Peyer's patch (tissue), 4 donors: ENCODE measurements at regions not wholly inside any gene's neighbourhood (a gene's known extent, or its start where the extent isn't known, plus 50 kb on each side); places are given as distances from the start of the nearest gene placed in this dataset.
"Not testable (repeated sequence)": the region's sequence is repeated elsewhere in the genome, so short reads cannot be mapped to it uniquely, and the experiment has no call there.

Source experiments
- CTCF ChIP-seq, 6 experiments: fragments of 450-650 bp in 4 of 6; fragments of 200-600 bp in 2 of 6; sonication (generic) in 1 of 6; IDR thresholded peaks; one replicate each; pipeline ENCODE4 v1.5.1; 2017 to 2019; ENCODE audit warnings: antibody characterized with exemption in 6 of 6, mild to moderate bottlenecking in 3 of 6, moderate library complexity in 1 of 6
- POLR2A ChIP-seq, 2 donors: fragments of 450-650 bp; IDR thresholded peaks; one replicate each; pipeline ENCODE4 v1.5.1; 2017; ENCODE audit warnings: antibody characterized with exemption in 2 of 2, mild to moderate bottlenecking in 2 of 2, moderate library complexity in 2 of 2

DNA sequence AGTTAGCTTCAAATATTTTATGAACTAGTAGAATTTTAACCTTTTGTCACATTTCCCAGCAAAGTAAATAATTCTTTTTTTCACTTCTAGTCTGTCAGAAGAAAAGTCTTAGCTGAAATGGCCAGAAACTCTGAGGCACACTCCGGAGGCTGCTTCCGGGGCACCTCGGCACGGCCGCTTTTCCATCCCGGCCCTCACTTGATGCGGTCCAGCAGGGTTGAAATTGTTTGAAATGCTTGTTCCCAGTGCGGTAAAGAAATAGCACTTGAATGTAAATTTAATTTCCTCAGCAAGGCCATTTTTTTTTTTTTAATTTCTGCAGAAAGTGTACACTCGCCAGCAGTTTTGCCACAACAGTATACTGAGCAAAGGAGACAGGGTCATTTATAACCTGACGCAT, 154.7 kb upstream of the FAM20C start:
- TF ChIP-seq CTCF, POLR2A (IDR thresholded peaks at IDR 0.05): not testable (repeated sequence)
